Loucy (cell line): ENCODE measurements at regions not wholly inside any gene's neighbourhood (a gene's known extent, or its start where the extent isn't known, plus 50 kb on each side); places are given as distances from the start of the nearest gene placed in this dataset.

Experiments
- EZH2phosphoT487 ChIP-seq: fragments of 200-600 bp; IDR thresholded peaks from 2 replicates; pipeline ENCODE4 v1.6.1; 2018; ENCODE audit warnings: antibody characterized with exemption, mild to moderate bottlenecking, moderate library complexity, borderline replicate concordance
- TF ChIP-seq, protein P1 (sequence below): fragments of 200-600 bp; sonication (generic); conservative IDR thresholded peaks from 2 replicates; pipeline ENCODE4 v1.5.1; 2014; ENCODE audit warnings: mild to moderate bottlenecking, antibody characterized with exemption, low read length

DNA sequence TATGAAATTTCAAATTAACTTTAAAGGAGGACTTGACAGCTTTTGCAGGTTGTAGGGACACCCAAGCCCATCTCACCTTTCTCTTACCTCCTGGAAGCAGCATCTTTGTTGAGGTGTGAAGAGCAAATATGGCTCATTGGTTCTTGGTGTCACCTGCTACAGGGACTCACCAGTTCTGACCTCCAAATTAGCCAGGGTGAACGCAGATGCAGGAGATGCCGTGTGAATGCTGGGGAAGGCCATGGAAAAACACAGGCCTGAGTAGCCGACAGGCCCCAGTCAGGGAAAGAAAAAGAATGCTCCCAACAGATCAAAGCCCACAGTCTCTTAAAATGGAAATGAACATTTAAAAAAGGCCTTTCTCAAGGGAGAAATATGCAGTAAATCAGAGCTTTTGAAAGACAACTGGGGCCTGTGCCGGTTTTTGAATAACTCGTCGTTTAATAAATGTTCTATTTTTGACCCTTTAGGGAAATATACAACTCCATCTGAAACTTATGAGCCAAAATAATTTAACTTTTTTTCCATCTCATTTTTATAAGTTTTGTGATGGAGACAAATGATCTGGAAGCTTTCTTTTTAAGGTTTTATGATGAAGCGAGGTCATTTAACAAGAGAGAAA lies 167.5 kb downstream of the CD83 start:
- TF ChIP-seq, protein P1, sequence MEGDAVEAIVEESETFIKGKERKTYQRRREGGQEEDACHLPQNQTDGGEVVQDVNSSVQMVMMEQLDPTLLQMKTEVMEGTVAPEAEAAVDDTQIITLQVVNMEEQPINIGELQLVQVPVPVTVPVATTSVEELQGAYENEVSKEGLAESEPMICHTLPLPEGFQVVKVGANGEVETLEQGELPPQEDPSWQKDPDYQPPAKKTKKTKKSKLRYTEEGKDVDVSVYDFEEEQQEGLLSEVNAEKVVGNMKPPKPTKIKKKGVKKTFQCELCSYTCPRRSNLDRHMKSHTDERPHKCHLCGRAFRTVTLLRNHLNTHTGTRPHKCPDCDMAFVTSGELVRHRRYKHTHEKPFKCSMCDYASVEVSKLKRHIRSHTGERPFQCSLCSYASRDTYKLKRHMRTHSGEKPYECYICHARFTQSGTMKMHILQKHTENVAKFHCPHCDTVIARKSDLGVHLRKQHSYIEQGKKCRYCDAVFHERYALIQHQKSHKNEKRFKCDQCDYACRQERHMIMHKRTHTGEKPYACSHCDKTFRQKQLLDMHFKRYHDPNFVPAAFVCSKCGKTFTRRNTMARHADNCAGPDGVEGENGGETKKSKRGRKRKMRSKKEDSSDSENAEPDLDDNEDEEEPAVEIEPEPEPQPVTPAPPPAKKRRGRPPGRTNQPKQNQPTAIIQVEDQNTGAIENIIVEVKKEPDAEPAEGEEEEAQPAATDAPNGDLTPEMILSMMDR, result no peak
- TF ChIP-seq EZH2phosphoT487, result no peak
